Tongue (tissue), 1 donor: ENCODE measurements at regions not wholly inside any gene's neighbourhood (a gene's known extent, or its start where the extent isn't known, plus 50 kb on each side); places are given as distances from the start of the nearest gene placed in this dataset.
A peak's percentile ranks its signal among the peaks of the same experiment; 100 is the strongest.

Experiments used
- DNase-seq: peaks from one replicate; pipeline ENCODE4 v3.0.0-alpha.2; 2015

GRCh38 chr13:22517544-22517943 is 663.2 kb upstream of the SGCG start:
- no peak for DNase-seq

GRCh38 chr13:22536851-22537250 is 643.9 kb upstream of the SGCG start:
- peak; percentile 17 for DNase-seq

- DNase-seq: no peak
Observed at GRCh38 chr13:22538400-22538799, 642.4 kb upstream of the SGCG start.

- peak; percentile 7 for DNase-seq
Observed at GRCh38 chr13:22549126-22549525, 631.7 kb upstream of the SGCG start.

- no peak for DNase-seq
Observed at GRCh38 chr13:22561581-22561980, 619.2 kb upstream of the SGCG start.

- DNase-seq: no peak
Observed at GRCh38 chr13:22562116-22562515, 618.7 kb upstream of the SGCG start.

GRCh38 chr13:22563272-22563671 is 617.5 kb upstream of the SGCG start:
- DNase-seq: no peak

- peak; percentile 14 for DNase-seq
Observed at GRCh38 chr13:22569811-22570210, 611.0 kb upstream of the SGCG start.

GRCh38 chr13:22589880-22590279 is 590.9 kb upstream of the SGCG start:
- DNase-seq: no peak

- no peak for DNase-seq
Observed at GRCh38 chr13:22592515-22592914, 588.3 kb upstream of the SGCG start.

GRCh38 chr13:22594041-22594440 is 586.7 kb upstream of the SGCG start:
- no peak for DNase-seq

- DNase-seq: no peak
Observed at GRCh38 chr13:22596171-22596863, 584.5 kb upstream of the SGCG start.

- peak; percentile 15 for DNase-seq
Observed at GRCh38 chr13:22599156-22599555, 581.6 kb upstream of the SGCG start.

GRCh38 chr13:22618002-22618401 is 562.8 kb upstream of the SGCG start:
- DNase-seq: no peak

GRCh38 chr13:22625691-22626090 is 555.1 kb upstream of the SGCG start:
- no peak for DNase-seq

GRCh38 chr13:22629374-22629773 is 551.4 kb upstream of the SGCG start:
- no peak for DNase-seq

GRCh38 chr13:22642088-22642487 is 538.7 kb upstream of the SGCG start:
- no peak for DNase-seq

- DNase-seq: no peak
Observed at GRCh38 chr13:22644941-22645340, 535.8 kb upstream of the SGCG start.

- DNase-seq: no peak
Observed at GRCh38 chr13:22647156-22647850, 533.5 kb upstream of the SGCG start.

GRCh38 chr13:22648320-22648801 is 532.4 kb upstream of the SGCG start:
- DNase-seq: peak; percentile 63

GRCh38 chr13:22652796-22653195 is 528.0 kb upstream of the SGCG start:
- DNase-seq: no peak

GRCh38 chr13:22653866-22654265 is 526.9 kb upstream of the SGCG start:
- DNase-seq: no peak

- no peak for DNase-seq
Observed at GRCh38 chr13:22655106-22655852, 525.5 kb upstream of the SGCG start.
